MCF 10A (cell line): ENCODE measurements at regions not wholly inside any gene's neighbourhood (a gene's known extent, or its start where the extent isn't known, plus 50 kb on each side); places are given as distances from the start of the nearest gene placed in this dataset.

Experiments
- BruUV-seq: library from RNA; stranded (reverse); fragments of 400-500 nt; replicated peaks from 2 replicates; lab custom pipeline; 2021; lab: Mats Ljungman, UMichigan
- CTCF ChIA-PET: fragments of 300-600 bp; sonication (Branson Sonifier 250); formaldehyde crosslinking; extraction: SDS; loops from one replicate; lab custom pipeline; 2021; ENCODE audit warnings: antibody characterized with exemption, inconsistent platforms; lab: Yijun Ruan, JAX
- POLR2A ChIA-PET: fragments of 300-600, 350-650 bp; sonication (Branson Sonifier 250); formaldehyde crosslinking; extraction: SDS; loops from one replicate; lab custom pipeline; 2020; ENCODE audit warnings: antibody characterized with exemption, inconsistent platforms; lab: Yijun Ruan, JAX
- DNase-seq: peaks from one replicate; pipeline ENCODE4 v3.0.0-alpha.2; 2018; ENCODE audit not compliant: unreplicated experiment
- H3K27ac Mint-ChIP-seq: one replicate; pipeline ENCODE4 v1.8.0; 2022; ENCODE audit warnings: mild to moderate bottlenecking, low read depth, mixed read lengths; ENCODE audit not compliant: unreplicated experiment
- H3K27me3 Mint-ChIP-seq: one replicate; pipeline ENCODE4 v1.8.0; 2022; ENCODE audit warnings: mixed read lengths; ENCODE audit not compliant: insufficient read depth, unreplicated experiment
- H3K36me3 Mint-ChIP-seq: one replicate; pipeline ENCODE4 v1.8.0; 2022; ENCODE audit warnings: mild to moderate bottlenecking, moderate library complexity, mixed read lengths; ENCODE audit not compliant: insufficient read depth, unreplicated experiment
- H3K4me1 Mint-ChIP-seq: one replicate; pipeline ENCODE4 v1.8.0; 2022; ENCODE audit warnings: mixed read lengths; ENCODE audit not compliant: insufficient read depth, unreplicated experiment
- H3K4me3 Mint-ChIP-seq: one replicate; pipeline ENCODE4 v1.8.0; 2022; ENCODE audit warnings: mild to moderate bottlenecking, moderate library complexity, mixed read lengths; ENCODE audit not compliant: unreplicated experiment
- H3K9me3 Mint-ChIP-seq: one replicate; pipeline ENCODE4 v1.8.0; 2022; ENCODE audit warnings: mixed read lengths; ENCODE audit not compliant: unreplicated experiment
- intact Hi-C: fragments of 100-400 bp; cut with micrococcal nuclease; formaldehyde crosslinking; loops from 2 replicates; pipeline ENCODE4 v1.14.1; 2022
- TF ChIP-seq, protein P1 (sequence below): fragments of 200-600 bp; IDR thresholded peaks from one replicate; pipeline ENCODE4 v1.8.0; 2022; ENCODE audit warnings: antibody characterized with exemption, mild to moderate bottlenecking; ENCODE audit not compliant: unreplicated experiment

DNA sequence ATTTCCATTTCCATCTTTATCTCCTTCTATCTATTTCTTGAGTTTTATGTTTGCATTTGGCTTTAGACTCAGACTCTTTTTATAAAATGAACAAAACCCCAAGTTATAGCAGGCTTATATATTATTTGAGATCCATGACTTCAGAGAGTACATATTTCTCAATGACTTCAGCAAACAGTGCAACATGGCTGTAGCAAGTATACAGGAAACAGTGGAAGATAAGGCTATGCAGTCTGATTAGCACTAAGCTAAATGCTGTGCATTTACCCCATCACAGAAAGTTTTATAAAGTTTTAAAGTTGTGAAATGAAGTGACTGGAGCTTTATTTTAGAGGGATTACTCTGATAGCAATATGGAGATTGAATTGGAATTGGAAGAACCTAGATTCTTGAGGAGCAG, 463.5 kb upstream of the TGFBR2 start:
- H3K4me3 Mint-ChIP-seq = no peak overlapping the region
- BruUV-seq = no TSS peak
- POLR2A ChIA-PET = no interaction called here
- CTCF ChIA-PET = interaction anchor here (1.0 kb wide), 1 partner anchor 55 kb away, joined by 3 read pairs; no protein-coding TSS in a partner anchor
- DNase-seq = no peak
- TF ChIP-seq, protein P1, sequence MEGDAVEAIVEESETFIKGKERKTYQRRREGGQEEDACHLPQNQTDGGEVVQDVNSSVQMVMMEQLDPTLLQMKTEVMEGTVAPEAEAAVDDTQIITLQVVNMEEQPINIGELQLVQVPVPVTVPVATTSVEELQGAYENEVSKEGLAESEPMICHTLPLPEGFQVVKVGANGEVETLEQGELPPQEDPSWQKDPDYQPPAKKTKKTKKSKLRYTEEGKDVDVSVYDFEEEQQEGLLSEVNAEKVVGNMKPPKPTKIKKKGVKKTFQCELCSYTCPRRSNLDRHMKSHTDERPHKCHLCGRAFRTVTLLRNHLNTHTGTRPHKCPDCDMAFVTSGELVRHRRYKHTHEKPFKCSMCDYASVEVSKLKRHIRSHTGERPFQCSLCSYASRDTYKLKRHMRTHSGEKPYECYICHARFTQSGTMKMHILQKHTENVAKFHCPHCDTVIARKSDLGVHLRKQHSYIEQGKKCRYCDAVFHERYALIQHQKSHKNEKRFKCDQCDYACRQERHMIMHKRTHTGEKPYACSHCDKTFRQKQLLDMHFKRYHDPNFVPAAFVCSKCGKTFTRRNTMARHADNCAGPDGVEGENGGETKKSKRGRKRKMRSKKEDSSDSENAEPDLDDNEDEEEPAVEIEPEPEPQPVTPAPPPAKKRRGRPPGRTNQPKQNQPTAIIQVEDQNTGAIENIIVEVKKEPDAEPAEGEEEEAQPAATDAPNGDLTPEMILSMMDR = no peak
- H3K4me1 Mint-ChIP-seq = no peaks in the 10 kb centered on the region
- H3K27ac Mint-ChIP-seq = no peak overlapping the region
- no peaks in the 10 kb centered on the region for H3K9me3 Mint-ChIP-seq
- no peaks in the 10 kb centered on the region for H3K36me3 Mint-ChIP-seq
- no peaks in the 10 kb centered on the region for H3K27me3 Mint-ChIP-seq
- intact Hi-C loops = no loop called here

DNA sequence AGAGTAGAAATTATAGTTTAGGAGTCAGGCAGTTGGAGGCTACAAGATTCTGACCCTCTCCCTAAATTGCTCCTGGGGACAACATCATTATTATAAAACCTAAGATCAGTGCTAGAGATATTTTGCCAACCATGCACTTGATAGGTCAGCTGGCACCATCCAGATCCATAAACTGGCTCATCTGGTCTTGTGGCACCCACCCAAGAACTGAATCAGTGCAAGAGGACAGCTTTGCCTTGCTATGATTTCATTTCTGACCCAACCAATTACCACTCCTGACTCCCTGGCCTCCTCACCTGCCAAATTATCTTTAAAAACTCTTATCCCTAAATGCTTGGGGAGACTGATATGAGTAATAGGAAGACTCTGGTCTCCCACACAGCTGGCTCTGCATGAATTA, 461.1 kb upstream of the TGFBR2 start:
- Mint-ChIP-seq H3K36me3 (no peaks in the 10 kb centered on the region), H3K4me1 (no peaks in the 10 kb centered on the region), H3K9me3 (no peaks in the 10 kb centered on the region), H3K27me3 (no peaks in the 10 kb centered on the region), H3K4me3 (no peak overlapping the region), H3K27ac (no peak overlapping the region)
- ChIA-PET CTCF (interaction anchor here (0.6 kb wide), 2 partner anchors 48 to 386 kb away, joined by 3 to 4 read pairs; no protein-coding TSS in a partner anchor), POLR2A (no interaction called here)
- BruUV-seq = no TSS peak
- DNase-seq = peak; percentile 13
- TF ChIP-seq, protein P1 = no peak
- intact Hi-C loops = no loop called here

DNA sequence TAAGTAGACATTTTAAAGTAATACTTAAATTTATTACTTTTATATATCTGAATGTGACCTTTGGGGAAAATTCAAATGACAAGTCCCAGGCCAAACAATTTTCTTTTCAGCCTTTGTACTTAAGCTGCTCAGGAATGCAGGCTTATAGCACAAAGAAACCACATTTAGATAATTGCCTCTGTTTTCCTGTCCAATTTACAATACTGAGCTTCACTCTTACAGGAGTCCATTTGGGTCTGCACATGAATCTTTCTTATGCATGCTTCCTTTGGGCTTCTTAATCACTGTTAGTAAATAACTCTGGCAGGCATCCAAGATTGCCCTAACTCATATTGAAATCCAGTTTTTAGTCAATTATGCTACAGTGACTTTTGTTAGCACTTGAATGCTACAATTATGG, 459.4 kb upstream of the TGFBR2 start:
- Mint-ChIP-seq H3K9me3 (no peaks in the 10 kb centered on the region), H3K36me3 (no peaks in the 10 kb centered on the region), H3K4me1 (no peaks in the 10 kb centered on the region), H3K27ac (no peak overlapping the region), H3K4me3 (no peak overlapping the region), H3K27me3 (no peaks in the 10 kb centered on the region)
- POLR2A ChIA-PET = interaction anchor here (0.6 kb wide), 1 partner anchor 91 kb away, joined by 4 read pairs; no protein-coding TSS in a partner anchor
- DNase-seq = no peak
- TF ChIP-seq, protein P1 = no peak
- intact Hi-C loops = no loop called here
- CTCF ChIA-PET = no interaction called here
- BruUV-seq = no TSS peak

DNA sequence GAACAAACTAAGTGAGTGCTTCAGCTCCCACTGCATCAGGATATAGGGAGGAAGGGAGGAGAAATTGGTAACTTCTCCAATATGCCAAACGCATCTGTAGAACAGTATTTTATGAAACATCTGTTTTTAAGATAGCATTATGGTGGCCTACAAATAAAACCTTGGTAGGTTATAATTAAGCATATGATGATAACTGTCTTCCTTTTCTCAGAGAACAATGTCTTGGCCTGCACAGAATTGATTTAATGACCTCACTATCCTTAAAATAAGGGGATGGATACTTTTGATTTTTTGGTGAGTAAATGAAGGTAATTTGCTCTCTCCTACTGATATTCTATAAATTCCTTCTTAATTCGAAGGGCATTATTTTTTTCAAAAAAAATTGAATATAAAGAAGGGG, 451.5 kb upstream of the TGFBR2 start:
- Mint-ChIP-seq H3K27ac (no peak overlapping the region), H3K36me3 (no peaks in the 10 kb centered on the region), H3K4me1 (no peaks in the 10 kb centered on the region), H3K9me3 (no peaks in the 10 kb centered on the region), H3K27me3 (no peaks in the 10 kb centered on the region), H3K4me3 (no peak overlapping the region)
- DNase-seq = no peak
- ChIA-PET CTCF (interaction anchor here (1.3 kb wide), 1 partner anchor 44 kb away, joined by 4 read pairs; no protein-coding TSS in a partner anchor), POLR2A (no interaction called here)
- intact Hi-C loops = no loop called here
- BruUV-seq = no TSS peak
- TF ChIP-seq, protein P1 = no peak
